Stomach (tissue), 4 donors: ENCODE measurements at regions not wholly inside any gene's neighbourhood (a gene's known extent, or its start where the extent isn't known, plus 50 kb on each side); places are given as distances from the start of the nearest gene placed in this dataset.

Experiments used
- EP300 ChIP-seq: sonication (generic); formaldehyde crosslinking; IDR thresholded peaks from one replicate; pipeline ENCODE4 v1.6.1; 2017; ENCODE audit warnings: antibody characterized with exemption
- POLR2AphosphoS5 ChIP-seq, 3 donors: sonication (generic); formaldehyde crosslinking; IDR thresholded peaks; one replicate each; pipeline ENCODE4 v1.6.1; 2016; ENCODE audit warnings: antibody characterized with exemption in 3 of 3
- TF ChIP-seq, protein P1 (sequence below), 7 experiments: fragments of 450-650 bp in 4 of 7; fragments of 200-600 bp in 3 of 7; sonication (generic) in 3 of 7; IDR thresholded peaks; one replicate each; pipeline ENCODE4 v1.5.1; 2016 to 2019; ENCODE audit warnings: antibody characterized with exemption in 7 of 7, control low read depth in 2 of 7, mild to moderate bottlenecking in 1 of 7

- TF ChIP-seq, protein P1, sequence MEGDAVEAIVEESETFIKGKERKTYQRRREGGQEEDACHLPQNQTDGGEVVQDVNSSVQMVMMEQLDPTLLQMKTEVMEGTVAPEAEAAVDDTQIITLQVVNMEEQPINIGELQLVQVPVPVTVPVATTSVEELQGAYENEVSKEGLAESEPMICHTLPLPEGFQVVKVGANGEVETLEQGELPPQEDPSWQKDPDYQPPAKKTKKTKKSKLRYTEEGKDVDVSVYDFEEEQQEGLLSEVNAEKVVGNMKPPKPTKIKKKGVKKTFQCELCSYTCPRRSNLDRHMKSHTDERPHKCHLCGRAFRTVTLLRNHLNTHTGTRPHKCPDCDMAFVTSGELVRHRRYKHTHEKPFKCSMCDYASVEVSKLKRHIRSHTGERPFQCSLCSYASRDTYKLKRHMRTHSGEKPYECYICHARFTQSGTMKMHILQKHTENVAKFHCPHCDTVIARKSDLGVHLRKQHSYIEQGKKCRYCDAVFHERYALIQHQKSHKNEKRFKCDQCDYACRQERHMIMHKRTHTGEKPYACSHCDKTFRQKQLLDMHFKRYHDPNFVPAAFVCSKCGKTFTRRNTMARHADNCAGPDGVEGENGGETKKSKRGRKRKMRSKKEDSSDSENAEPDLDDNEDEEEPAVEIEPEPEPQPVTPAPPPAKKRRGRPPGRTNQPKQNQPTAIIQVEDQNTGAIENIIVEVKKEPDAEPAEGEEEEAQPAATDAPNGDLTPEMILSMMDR (IDR thresholded peaks at IDR 0.05), result no peak
- TF ChIP-seq POLR2AphosphoS5 (IDR thresholded peaks at IDR 0.05) (no peak), EP300 (no peak)
These were observed 103.7 kb downstream of the OGFRL1 start for GRCh38 chr6:71392276-71392675.
